ENCODE measurements at regions not wholly inside any gene's neighbourhood (a gene's known extent, or its start where the extent isn't known, plus 50 kb on each side); places are given as distances from the start of the nearest gene placed in this dataset.

DNA sequence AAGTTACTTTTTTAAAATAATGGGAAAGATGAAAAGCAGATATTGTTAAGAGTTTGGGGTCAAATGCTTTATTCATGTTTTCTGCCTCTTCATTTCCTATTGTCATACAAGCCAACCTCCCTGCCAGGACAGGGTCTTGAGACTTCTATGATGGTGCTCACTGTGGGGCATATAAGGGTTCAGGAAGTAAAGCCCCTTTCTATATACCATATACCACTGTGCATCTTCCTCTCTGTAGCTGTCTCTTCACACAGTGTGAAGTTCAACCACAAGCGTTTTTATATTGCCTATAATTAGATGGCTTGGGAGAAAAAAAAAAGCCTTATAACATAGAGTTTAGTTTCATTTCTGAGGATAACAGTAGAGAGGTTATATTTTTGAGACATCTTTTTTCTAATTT, 389.8 kb upstream of the SORCS1 start:
- TF ChIP-seq CTCF (IDR thresholded peaks at IDR 0.05; ENCODE audit: low read depth, low read length, missing input control): no peak
- TF ChIP-seq YY1 (IDR thresholded peaks at IDR 0.05): no peak
- no peak for TF ChIP-seq RAD21 (IDR thresholded peaks at IDR 0.05)
- no peak for TF ChIP-seq ZBTB33 (IDR thresholded peaks at IDR 0.05)

Data from liver (tissue), 3 donors.